ENCODE measurements at regions not wholly inside any gene's neighbourhood (a gene's known extent, or its start where the extent isn't known, plus 50 kb on each side); places are given as distances from the start of the nearest gene placed in this dataset.

DNA sequence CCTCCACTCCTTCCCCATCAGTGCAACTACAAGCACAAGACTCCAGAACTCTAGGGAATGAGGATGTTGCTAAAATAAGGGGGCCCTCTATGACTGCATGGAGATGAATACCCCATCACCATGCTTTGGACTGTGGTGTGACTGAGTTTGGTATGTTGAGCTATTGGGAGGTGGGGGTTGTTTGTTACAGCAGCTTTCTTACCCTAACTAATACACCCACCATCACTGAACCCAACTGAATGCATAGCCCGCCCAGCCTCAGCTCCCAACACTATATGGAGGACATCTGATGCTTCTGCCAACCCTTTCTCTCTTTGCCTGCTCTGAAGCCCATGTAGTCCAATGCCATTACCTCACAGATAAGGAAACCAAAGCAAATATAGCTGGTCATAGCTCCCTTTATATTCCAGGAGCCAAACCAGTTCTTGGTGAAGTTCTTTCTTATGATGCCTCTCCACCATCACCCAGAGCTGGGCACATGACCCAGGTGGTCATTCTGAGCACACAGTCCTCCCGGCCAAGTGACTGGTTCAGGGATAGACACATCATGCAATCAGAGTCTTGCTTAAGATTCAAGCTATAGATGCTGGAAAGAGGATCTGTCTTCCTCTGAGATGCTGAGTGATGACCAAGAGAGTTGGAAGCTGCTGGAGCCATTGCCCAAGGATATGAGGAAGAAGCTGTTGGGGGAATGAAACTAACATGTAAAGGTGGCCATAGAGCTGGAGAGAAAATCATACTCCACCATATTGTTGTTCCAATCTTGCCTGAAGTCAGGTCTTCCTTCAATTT, 155.6 kb upstream of the HAAO start:
- DNase-seq: no peak

DNA sequence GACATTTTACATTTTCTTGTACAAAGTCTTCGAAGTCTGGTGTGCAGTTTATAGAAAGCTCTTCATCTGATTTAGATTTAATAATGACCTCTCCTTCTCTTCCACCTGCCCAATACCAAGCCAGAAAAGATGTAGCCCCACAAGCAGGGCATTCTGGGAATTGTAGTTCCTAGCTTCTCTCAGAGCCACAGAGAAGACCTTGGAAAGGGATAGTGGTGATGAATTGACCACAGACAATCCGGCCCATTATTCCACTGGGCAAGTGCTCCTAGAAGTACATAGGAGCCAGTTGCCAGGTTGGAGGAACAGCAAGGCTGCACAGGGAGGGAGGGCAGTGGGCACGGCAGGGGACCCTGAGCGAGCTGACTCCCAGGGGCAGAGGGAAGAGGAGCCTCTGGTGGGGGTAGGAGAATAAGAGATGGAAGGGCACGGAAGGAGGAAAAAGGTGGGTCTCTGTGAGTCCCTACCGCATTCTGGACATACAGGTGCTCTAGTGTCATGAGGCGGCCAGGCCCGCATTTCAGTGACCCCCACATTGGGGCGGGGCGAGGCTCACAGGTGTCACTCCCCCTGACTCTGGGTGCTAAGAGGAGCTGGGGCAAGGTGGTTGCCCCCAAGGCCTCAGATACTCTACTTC, 152.5 kb upstream of the HAAO start:
- DNase-seq: no peak

DNA sequence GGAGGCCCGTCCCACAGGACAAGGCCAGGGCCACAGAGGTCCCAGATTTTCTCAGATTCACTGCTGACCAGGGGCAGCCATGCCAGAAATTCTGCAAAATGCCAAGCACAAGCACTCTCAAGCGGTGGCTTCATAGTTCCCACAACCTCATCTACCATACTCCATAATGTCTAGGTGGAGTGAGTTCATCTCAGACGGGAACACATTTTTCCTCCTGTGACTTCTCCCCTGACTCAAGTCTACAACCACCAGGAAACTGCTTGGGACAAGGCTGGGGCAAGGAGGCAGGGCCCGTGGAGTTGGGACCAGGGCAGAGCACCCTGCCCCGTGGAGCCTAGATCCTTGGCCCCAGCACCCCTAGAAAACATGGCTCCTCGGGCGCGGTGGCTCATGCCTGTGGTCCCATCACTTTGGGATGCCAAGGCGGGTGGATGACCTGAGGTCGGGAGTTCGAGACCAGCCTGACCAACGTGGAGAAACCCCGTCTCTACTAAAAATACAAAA, 150.7 kb upstream of the HAAO start:
- DNase-seq: no peak

DNA sequence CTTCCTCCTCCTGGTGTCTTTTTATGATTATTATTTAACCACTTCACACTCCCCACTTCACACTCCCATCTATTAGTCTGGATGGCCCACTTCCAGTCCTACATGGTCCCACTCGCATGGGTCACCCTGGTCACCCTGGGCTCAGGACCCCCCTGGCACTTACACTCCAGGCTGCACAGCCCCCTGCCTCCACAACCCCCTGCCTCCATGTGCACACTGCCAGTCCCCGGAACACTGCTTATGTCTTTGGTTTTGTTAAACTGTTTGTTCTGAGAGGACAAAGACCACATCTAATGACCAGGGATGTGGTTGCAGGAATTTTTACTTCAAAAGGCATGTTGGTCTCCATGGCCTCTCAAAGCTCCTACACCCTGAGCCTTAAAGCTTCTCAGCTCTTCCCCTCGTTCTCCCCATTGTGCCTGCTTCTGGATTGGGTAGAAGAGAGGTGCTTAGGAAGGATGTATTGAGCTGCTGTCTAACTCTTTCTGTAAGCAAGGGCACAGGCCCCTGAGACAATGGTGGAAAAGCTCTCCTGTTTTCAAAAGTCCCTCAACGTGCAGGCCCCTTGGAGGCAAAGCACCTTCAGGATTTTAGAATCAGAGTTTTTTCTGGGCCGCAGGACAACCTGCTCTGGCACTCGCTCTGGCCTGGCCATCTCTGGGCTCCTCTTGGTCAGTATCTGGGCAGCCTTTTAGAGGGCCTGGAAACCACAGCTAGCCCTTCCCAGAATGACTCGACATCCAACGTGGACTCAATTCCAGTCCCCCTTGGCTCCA, 150.0 kb upstream of the HAAO start:
- DNase-seq: no peak

DNA sequence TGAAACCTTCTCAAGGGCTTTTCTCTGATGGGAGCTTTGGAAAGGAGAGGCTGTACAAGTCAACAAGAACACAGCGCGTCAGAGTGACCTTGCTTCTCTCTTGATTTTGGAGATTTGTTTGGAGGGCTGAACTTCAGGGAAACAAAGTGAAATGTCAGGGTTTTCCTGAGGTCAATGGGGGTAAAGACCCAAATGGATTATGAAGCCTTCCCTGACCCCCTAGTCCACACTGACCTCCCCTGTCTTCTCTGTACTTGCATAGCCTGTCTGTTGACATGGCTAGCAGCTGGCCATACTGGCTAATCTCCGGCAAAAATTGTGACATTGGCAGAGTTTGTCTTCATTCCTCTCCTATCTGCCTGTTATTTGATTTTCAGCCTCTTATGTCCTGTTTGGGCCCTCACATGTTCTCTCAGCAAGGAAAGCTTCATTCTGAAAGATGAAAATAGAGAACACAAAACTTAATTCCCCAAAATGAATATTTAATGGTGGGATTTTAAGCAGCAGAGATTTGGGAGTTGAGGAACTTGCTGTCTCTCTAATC, 149.3 kb upstream of the HAAO start:
- DNase-seq: no peak

DNA sequence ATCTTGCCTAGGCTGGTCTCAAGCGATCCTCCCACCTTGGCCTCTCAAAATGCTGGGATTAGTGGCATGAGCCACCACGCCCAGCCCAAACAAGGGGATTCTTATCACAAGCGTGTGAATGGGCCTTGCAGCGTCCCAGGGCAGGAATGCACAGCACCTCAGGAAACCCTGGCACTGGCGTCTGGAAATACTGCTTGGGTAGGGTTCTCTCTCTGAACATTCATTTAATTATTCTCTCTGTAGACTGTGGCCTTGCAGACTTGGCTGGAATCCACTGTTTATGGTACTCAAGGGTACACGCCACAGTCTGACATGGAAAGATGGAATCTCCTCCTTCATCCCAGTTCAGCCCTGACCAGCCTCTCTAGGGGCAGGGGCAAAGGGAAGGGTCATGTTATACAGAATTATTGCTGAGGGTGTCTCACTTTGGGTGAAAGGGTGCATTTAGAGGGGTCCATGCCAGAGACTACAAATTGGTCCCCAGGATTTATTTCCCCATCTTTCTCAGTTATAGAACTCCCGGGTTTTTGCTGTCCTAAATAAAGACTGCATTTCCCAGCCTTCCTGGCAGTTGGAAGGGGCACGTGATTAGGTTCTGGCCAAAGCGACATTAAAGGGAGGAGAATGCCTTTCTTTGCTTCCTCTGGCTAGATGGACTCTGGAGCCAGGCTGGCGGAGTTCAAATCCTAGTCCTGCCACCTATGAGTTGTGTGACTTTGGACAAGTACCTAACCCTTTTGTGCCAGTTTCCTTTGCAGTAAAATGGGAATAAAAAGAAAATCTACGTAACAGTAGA, 147.2 kb upstream of the HAAO start:
- DNase-seq: no peak

DNA sequence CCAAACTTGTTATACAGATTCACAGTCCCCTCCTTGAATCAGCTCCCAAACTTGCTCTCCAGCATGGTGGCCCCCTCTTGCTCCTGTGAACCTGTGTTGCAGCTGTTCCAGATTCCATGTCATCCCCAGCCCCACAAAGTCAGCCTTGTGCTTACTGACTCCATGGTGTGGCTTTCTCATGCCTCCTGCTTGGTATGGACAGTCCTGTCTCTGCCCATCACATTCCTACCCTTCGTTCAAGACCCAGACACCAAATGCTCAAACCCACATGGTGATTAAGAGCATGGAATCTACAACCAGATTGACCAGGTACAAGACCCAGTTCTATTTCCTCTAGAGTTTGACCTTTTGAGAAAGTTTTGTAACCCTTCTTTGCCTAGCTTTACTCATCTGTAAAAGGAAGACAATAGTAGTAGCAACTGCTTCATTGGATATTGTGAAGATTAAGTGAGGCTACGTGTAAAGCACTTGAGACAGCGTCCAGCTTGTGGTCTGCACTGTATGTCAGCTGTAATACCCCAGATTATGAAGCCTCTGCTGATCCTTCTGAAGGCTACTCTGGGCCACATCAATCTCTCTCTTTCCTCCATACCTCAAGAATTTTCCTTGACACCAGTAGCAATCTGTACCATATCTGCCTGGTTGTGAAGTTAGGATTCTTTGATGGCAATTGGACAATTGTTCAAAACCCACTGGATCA, 146.4 kb upstream of the HAAO start:
- no peak for DNase-seq

DNA sequence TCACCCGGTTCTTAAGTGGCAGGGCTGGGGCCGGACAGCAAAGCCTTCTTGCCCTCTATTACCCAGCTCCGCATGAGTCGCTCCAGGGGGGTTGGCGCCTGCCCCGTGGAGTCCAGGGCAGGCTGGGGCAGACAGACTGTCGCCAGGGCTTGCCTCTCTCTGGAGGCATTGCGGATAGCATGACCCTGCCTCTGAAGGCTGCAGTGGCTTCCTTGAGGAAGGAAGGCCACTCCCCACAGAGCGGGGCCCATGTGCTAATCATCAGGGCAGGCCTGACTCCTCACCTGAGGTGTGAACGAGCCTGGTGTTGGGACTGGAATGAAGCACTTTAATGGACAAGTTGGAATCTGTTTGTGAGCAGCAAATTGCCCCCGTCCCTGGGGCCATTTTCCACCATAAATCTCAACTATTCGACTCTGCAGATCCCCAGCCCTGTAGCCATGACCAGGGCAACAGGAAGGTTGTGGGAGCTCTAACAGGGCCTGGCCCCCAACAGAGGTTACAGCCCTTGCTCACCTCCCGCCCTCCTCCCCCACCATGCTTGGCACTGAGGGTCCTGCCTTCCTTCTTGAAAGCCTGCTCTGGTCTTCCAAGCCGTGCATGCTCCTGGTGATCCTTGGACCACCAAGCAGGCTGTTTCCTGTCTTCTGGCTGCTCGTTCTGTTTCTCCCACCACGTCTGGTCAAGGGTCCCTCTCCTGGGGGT, 144.9 kb upstream of the HAAO start:
- DNase-seq: no peak

DNA sequence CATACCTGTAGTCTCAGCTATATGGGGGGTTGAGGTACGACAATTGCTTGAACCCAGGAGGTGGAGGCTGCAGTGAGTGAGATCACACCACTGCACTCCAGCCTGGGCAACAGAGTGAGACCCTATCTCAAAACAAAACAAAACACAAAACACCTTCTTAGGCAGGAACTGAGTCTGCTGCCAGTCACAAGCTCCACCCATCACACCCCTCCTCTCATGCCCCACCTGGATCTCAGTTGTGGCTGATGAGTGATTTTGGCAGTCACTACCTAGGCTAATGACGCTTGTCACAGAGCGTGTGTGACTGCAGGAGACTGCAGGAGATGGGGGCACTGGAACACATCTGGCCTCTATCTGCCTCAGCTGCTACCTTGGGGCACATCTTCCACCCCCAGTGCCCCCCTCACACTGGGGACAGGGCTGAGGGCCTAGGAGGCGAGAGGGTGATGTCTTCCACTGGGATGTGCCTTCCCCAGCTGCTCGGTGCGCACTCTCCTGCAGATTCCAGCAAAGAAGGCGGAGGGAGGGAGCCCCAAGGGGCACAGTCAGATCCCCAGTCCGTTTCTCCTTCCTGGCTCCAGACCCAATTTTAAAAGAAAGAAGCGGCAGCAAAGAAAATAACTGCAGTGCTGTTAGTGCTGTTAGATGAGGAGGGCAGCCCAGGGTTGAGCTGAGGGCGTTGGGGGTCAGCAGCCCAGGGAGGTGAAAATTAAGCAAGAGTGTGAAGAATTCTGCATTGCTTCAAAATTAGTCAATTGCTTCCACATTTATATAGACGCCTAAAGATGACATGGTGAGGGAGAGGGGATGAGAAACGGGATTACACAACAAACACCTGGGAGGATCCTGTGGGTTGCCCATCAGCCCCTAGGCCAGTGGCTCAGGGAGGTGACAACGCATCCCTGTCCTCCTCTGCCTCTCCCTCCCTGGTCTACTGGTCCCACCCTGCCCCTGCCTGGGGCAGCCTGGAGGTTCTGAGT, 143.6 kb upstream of the HAAO start:
- no peak for DNase-seq

DNA sequence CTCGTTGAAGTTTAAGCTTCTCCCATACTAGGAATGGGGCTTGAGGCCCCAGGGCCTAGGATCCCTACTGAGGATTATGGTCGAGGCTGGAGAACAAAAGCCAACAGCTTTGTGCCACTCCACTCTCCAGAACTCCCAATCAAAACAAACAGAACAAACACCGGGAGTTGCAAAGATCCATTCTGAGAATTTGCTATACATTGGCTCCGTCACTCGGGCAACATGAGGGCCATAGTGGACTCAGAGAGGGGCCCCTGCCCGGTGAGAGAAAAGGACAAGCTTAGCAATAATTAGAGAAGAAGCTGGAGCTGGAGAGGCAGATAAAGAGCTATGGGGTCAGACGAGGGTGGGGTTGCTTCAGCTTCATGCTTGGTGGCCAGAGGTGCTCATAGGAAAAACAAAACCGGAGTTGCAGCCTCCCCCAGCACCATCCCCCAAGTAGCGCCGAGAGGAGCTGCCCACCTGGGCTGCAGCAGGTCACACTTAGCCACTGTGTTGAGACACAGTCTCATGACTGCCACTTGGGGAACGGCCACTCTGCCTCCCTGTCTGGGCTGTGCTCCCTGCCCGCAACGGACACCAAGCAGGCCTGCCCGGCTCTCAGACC, 142.3 kb upstream of the HAAO start:
- DNase-seq: no peak

DNA sequence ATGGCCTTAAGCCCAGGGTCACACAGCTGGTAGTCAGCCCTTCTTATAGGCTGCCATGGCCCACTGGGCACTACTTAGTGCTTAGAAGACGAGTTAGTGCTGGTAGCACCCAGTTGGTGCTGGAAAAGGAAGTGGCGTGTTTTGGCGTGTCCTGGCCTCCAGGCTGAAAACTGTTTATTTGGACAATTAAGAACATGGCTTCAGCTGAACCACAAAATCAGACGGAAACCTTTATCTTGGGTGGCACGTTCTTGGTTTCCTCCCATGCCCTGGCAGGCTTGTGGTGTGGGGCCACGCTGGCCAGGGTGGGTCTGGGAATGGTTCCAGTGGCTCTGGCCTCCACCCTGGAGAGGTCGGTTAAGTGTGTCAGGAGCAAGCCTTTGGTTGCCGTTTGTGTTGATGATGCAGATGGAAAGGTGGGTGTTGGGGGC, 141.5 kb upstream of the HAAO start:
- DNase-seq: no peak

DNA sequence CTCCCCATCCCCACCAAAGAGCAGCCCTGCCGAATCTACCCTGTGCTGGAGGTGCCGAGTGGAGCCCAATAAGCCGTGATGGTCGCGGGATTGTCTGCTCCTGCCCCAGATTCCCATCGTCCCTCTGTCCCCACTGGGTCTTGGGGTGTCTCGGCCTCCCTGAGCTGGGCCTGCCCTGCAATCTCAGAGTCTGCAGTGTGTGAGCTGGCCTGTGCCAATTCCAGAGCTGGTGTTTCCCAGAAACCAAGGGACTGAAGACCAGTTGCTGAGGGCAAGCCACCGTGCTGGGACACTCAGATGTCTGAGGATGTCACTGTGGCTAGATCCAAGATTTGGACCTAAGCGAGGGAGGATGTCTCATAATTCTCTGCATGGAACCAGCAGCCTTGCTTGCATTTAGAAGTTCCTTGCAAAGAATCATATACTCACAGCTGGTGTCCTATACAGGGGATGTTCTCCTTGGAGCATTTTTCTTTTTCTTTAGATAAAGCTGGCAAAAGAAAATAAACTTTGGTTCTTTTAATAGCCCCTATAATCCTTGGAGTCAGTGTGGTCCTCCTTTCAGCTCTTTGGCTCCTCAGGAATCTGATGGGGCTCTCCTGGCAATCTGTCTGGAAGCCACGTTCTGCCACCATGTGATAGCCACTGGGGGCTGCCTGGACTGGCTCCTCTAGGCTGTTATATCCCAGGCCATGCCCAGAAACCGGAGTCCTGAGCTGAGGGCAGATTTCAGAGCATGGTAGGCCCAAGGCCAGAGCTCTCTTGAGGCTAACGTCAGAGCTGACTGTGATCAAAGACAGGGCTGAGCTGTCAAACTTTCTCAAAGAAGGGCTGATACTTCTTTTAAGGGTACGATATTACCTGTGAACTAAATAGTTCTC, 140.1 kb upstream of the HAAO start:
- DNase-seq: no peak

DNA sequence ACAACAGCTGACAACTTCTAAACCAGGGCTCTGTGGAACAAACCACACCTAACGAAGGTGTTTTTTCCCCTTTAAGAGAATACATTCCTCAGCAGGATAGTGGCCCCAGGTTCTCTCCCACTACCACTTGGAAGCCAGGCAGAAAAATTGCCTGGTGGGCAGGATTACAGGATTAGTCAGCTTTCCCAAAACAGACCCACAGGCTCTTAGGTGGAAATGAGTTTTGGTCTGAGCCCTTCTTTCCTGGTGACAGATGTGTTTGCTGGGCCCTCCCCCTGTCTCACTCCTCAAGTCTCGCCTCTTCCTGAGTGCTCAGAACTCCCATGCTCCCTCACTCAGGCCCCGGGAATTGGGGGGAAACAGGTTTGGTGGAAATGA, 139.4 kb upstream of the HAAO start:
- DNase-seq: peak; percentile 37

DNA sequence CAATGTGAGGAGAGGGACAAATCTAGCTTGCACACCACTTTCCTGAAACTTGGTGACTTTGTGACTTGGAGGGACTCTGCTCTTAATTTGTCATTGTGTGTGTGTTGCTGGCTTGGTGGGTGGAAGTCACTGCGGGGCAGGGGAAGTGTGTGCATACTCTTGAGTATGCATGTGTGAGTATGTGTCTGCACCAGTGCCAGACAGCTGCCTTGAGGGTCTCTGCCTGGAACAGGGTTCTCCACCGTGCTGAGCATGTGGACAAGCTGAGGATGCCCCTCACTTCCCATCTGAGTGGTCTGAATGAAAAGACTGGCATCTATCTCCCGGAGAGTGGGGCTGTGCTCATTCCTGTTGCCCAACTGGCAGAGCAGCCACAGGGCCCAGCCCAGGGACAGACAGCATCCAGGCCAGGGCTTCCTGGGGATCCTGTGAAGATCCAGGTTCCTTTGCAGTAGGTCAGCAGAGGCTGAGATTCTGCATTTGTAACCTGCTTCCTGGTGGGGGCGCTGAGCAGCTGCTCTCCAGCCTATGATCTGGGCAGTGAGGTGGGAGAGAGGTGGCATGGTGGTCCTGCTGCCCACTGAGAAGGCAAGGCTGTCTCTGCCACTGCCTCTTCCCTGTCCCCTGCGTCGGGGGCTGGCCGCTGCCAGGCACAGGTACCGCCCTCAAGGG, 138.9 kb upstream of the HAAO start:
- no peak for DNase-seq

DNA sequence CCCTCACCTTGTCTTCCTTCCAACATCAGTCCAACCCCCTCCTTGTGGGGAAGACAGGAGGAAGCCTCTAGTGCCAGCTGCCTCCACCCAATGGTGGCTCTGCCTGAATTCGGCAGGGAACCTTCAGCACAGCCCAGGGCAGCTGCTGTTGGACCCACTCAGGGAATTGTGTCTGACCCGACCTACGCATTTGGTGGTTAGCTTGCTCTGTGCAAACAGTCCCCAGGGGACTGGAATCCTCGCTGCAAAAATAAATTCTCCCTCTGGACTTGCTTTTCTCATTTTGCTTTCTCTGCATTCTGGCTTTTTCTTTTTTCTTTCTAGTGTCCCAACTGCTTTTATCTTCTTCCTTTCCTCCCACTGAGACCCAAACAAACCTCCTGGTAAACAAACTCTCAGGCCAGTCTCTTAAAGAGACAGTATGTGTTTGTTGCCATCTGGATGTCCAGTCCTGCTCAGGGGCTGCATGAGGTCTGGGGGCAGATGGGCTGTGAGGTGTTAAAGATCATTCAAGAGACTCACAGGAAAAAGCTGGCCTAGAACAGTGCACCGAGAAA, 137.7 kb upstream of the HAAO start:
- no peak for DNase-seq

DNA sequence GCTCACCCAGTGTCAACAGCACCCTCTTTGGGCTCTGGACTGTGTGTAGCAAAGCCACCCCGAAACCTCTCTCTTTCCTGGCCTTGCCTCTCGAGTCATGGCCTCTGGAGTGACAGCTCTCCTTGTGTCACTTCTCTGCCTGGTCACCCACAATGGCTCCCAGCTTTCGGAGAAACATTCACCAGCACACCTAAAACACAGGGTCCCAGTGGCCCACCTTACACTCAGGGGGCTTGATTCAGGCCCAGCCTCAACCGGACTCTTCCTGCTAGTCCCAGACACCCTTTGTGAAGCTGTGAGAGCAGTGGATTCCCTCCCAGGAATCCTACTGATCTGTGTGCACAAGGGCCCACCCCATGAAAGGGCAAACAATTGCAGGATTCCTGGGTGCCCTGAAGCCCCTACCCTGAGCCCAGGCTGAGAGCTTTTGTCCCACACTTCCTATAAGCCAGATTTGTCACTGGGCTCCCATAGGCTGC, 137.2 kb upstream of the HAAO start:
- DNase-seq: no peak
